Adrenal gland (tissue), 9 donors: ENCODE measurements at regions not wholly inside any gene's neighbourhood (a gene's known extent, or its start where the extent isn't known, plus 50 kb on each side); places are given as distances from the start of the nearest gene placed in this dataset.

Source experiments
- DNase-seq, 7 donors: peaks; one replicate each; pipeline ENCODE4 v3.0.0-alpha.2; 2019 to 2020
- H3K27ac ChIP-seq, 5 donors: fragments of 200-600 bp; sonication (generic) in 4 of 5; 1 replicate in 3 of 5; 2 replicates in 2 of 5; pipeline versions ENCODE4 v1.5.1 to v1.8.0; 2016 to 2020; ENCODE audit warnings: mild to moderate bottlenecking in 1 of 5
- H3K27me3 ChIP-seq: fragments of 200-600 bp; 2 replicates; pipeline ENCODE4 v1.8.0; 2021
- H3K36me3 ChIP-seq, 2 donors: fragments of 200-600 bp; replicated peaks in 1 of 2; 1 replicate in 1 of 2; 2 replicates in 1 of 2; pipeline versions ENCODE4 v1.5.1 to v1.8.0; 2018 to 2022
- H3K4me1 ChIP-seq, 2 donors: fragments of 200-600 bp; replicated peaks in 1 of 2; 1 replicate in 1 of 2; 2 replicates in 1 of 2; pipeline versions ENCODE4 v1.5.1 to v1.8.0; 2018 to 2021
- H3K4me3 ChIP-seq, 4 donors: fragments of 200-600 bp; sonication (generic) in 3 of 4; one replicate each; pipeline ENCODE4 v1.5.1; 2016 to 2018
- H3K9me3 ChIP-seq, 3 donors: fragments of 200-600 bp; sonication (generic) in 1 of 3; replicated peaks in 1 of 3; 1 replicate in 2 of 3; 2 replicates in 1 of 3; pipeline versions ENCODE4 v1.5.1 to v1.8.0; 2016 to 2021
- CTCF ChIP-seq, 6 experiments: fragments of 450-650 bp in 4 of 6; fragments of 200-600 bp in 2 of 6; sonication (generic) in 1 of 6; IDR thresholded peaks; 1 replicate in 5 of 6; 2 replicates in 1 of 6; pipeline versions ENCODE4 v1.5.1 to v1.8.0; 2016 to 2021; ENCODE audit warnings: antibody characterized with exemption in 6 of 6, mild to moderate bottlenecking in 2 of 6, moderate library complexity in 1 of 6
- POLR2A ChIP-seq, 2 donors: fragments of 450-650 bp; IDR thresholded peaks; one replicate each; pipeline ENCODE4 v1.6.1; 2017; ENCODE audit warnings: antibody characterized with exemption in 2 of 2, mild to moderate bottlenecking in 2 of 2, moderate library complexity in 1 of 2
- WGBS, 4 donors: extraction: QIAGEN DNeasy Blood & Tissue Kit in 2 of 4; methylation state at CpG; one replicate each; pipeline versions ENCODE4 v1.1.5 to v1.1.7; 2013 to 2017; 5-methylcytosine and 5-hydroxymethylcytosine counted together
- intact Hi-C, 2 donors: fragments of 100-400 bp; cut with DNase I; formaldehyde crosslinking; loops; one replicate each; pipeline versions ENCODE4 v1.14.1 to v1.15.0; 2022 to 2023
- donor health status: healthy with polysubstance abuse.
- donor health status: Bipolar disorder and iron deficiency.
- donor health status: DM: yes; HTN: yes; CAD: no.
- donor health status: DM: no; HTN: no; CAD: no.
- donor health status: DM: no; HTN: no; CAD: no.

- H3K9me3 ChIP-seq: no peaks in the 10 kb centered on the region
- no peak for DNase-seq
- H3K27ac ChIP-seq: no peak overlapping the region
- intact Hi-C loops: loop anchor here in 1 of 2 donors (10.0 kb wide), 1 partner anchor 57 kb away; no protein-coding TSS in a partner anchor
- TF ChIP-seq POLR2A (IDR thresholded peaks at IDR 0.05): no peak
- no peak for TF ChIP-seq CTCF (IDR thresholded peaks at IDR 0.05)
- no peaks in the 10 kb centered on the region for H3K4me1 ChIP-seq
- no peak overlapping the region for H3K4me3 ChIP-seq
- no peaks in the 10 kb centered on the region for H3K36me3 ChIP-seq
- no peaks in the 10 kb centered on the region for H3K27me3 ChIP-seq
- WGBS, 4 donors: 59 to 87% (median 62%) methylated on average over 2 of the region's 2 CpGs
Observed at GRCh38 chr9:20187318-20187717, 398.5 kb upstream of the SLC24A2 start.

GRCh38 chr9:20186823-20187222 lies 398.0 kb upstream of the SLC24A2 start:
- intact Hi-C loops: loop anchor here in 1 of 2 donors (10.0 kb wide), 1 partner anchor 58 kb away; no protein-coding TSS in a partner anchor
- Histone ChIP-seq H3K4me1 (no peaks in the 10 kb centered on the region), H3K9me3 (no peaks in the 10 kb centered on the region), H3K27me3 (no peaks in the 10 kb centered on the region), H3K36me3 (no peaks in the 10 kb centered on the region), H3K27ac (no peak overlapping the region), H3K4me3 (no peak overlapping the region)
- TF ChIP-seq POLR2A (IDR thresholded peaks at IDR 0.05) (no peak), CTCF (IDR thresholded peaks at IDR 0.05) (no peak)
- DNase-seq: no peak

- no peaks in the 10 kb centered on the region for H3K27me3 ChIP-seq
- H3K27ac ChIP-seq: no peak overlapping the region
- no peaks in the 10 kb centered on the region for H3K36me3 ChIP-seq
- H3K9me3 ChIP-seq: no peaks in the 10 kb centered on the region
- intact Hi-C loops: loop anchor here in 1 of 2 donors (10.0 kb wide), 1 partner anchor 59 kb away; no protein-coding TSS in a partner anchor
- WGBS, 4 donors: 65 to 77% (median 73%) methylated on average over 3 of the region's 3 CpGs
- no peak for DNase-seq
- no peaks in the 10 kb centered on the region for H3K4me1 ChIP-seq
- no peak overlapping the region for H3K4me3 ChIP-seq
- TF ChIP-seq POLR2A (IDR thresholded peaks at IDR 0.05): no peak
- TF ChIP-seq CTCF (IDR thresholded peaks at IDR 0.05): no peak
Observed at GRCh38 chr9:20186231-20186630, 397.4 kb upstream of the SLC24A2 start.

GRCh38 chr9:20184541-20184940 lies 395.7 kb upstream of the SLC24A2 start:
- Histone ChIP-seq H3K27me3 (no peaks in the 10 kb centered on the region), H3K4me3 (no peak overlapping the region), H3K27ac (no peak overlapping the region), H3K4me1 (no peaks in the 10 kb centered on the region), H3K36me3 (no peaks in the 10 kb centered on the region), H3K9me3 (no peaks in the 10 kb centered on the region)
- intact Hi-C loops: loop anchor here in 1 of 2 donors (10.0 kb wide), 1 partner anchor 60 kb away; no protein-coding TSS in a partner anchor
- no peak for DNase-seq
- TF ChIP-seq POLR2A (IDR thresholded peaks at IDR 0.05): no peak
- no peak for TF ChIP-seq CTCF (IDR thresholded peaks at IDR 0.05)
